GM12878 (cell line): ENCODE measurements at regions not wholly inside any gene's neighbourhood (a gene's known extent, or its start where the extent isn't known, plus 50 kb on each side); places are given as distances from the start of the nearest gene placed in this dataset.

Experiments
- ATAC-seq: fragments of 200-7000 bp; cut with Tn5 transposase; 3 replicates; pipeline ENCODE4 v1.9.1; 2020; ENCODE audit warnings: mild to moderate bottlenecking, moderate library complexity
- BruUV-seq: library from RNA; stranded (reverse); fragments of 400-500 nt; replicated peaks from 2 replicates; lab custom pipeline; 2021; lab: Mats Ljungman, UMichigan
- CTCF ChIA-PET: fragments of 300-600 bp; sonication (Branson Sonifier 250); formaldehyde crosslinking; extraction: SDS; loops from one replicate; lab custom pipeline; 2021; ENCODE audit warnings: inconsistent platforms; lab: Yijun Ruan, JAX
- POLR2A ChIA-PET: fragments of 350-600 bp; formaldehyde crosslinking; extraction: SDS; loops from one replicate; lab custom pipeline; 2021; ENCODE audit warnings: inconsistent platforms; lab: Charles Lee
- RAD21 ChIA-PET: fragments of 300-600 bp; sonication (Branson Sonifier 250); formaldehyde crosslinking; loops from one replicate; lab custom pipeline; 2023; ENCODE audit warnings: antibody characterized with exemption; ENCODE audit not compliant: unreplicated experiment; lab: Charles Lee
- SMC1A ChIA-PET: fragments of 300-600 bp; sonication (Branson Sonifier 250); formaldehyde crosslinking; loops from one replicate; lab custom pipeline; 2023; ENCODE audit not compliant: unreplicated experiment, uncharacterized antibody; lab: Charles Lee
- DNase-seq: peaks from one replicate; pipeline ENCODE4 v3.0.0-alpha.2; 2011; ENCODE audit warnings: low read depth, low spot score
- FAIRE-seq: peaks from 3 replicates; lab custom pipeline; 2011; peaks lifted over from hg19 to GRCh38; lab: Jason Lieb, UNC
- H2AFZ ChIP-seq: 2 replicates; pipeline ENCODE4 v1.6.0; 2011; ENCODE audit warnings: low read depth, low read length, control low read depth; ENCODE audit not compliant: control insufficient read depth
- H3K27ac ChIP-seq: 2 replicates; pipeline ENCODE4 v1.5.1; 2011; ENCODE audit warnings: control low read depth; ENCODE audit not compliant: control insufficient read depth, insufficient read depth
- H3K27me3 ChIP-seq, 2 experiments: replicated peaks in 1 of 2; 2 replicates each; pipeline versions ENCODE4 v1.6.0 to v1.6.1; 2011; ENCODE audit warnings: low read length in 1 of 2; ENCODE audit not compliant: control insufficient read depth in 2 of 2, insufficient read depth in 2 of 2
- H3K36me3 ChIP-seq, 2 experiments: 2 replicates each; pipeline ENCODE4 v1.5.1; 2011; ENCODE audit warnings: low read length in 1 of 2; ENCODE audit not compliant: control insufficient read depth in 2 of 2, insufficient read depth in 2 of 2
- H3K4me1 ChIP-seq: 2 replicates; pipeline ENCODE4 v1.6.1; 2011; ENCODE audit warnings: mild to moderate bottlenecking, low read length, moderate library complexity, mixed read lengths; ENCODE audit not compliant: control insufficient read depth, insufficient read depth
- H3K4me2 ChIP-seq: 2 replicates; pipeline ENCODE4 v1.6.0; 2011; ENCODE audit warnings: control low read depth; ENCODE audit not compliant: control insufficient read depth, insufficient read depth
- H3K4me3 ChIP-seq: fragments of 200-600 bp; sonication (generic); 2 replicates; pipeline ENCODE4 v1.5.1; 2016
- H3K79me2 ChIP-seq: 2 replicates; pipeline ENCODE4 v1.6.0; 2011; ENCODE audit warnings: low read length; ENCODE audit not compliant: control insufficient read depth, insufficient read depth
- H3K9ac ChIP-seq: 2 replicates; pipeline ENCODE4 v1.8.0; 2011; ENCODE audit warnings: low read length, control low read depth, mixed read lengths; ENCODE audit not compliant: control insufficient read depth, insufficient read depth
- H3K9me3 ChIP-seq: replicated peaks from 3 replicates; pipeline ENCODE4 v1.5.1; 2011; ENCODE audit warnings: mild to moderate bottlenecking, low read length; ENCODE audit not compliant: control insufficient read depth, insufficient read depth
- H4K20me1 ChIP-seq: 2 replicates; pipeline ENCODE4 v1.6.0; 2011; ENCODE audit not compliant: control insufficient read depth, insufficient read depth
- ASH2L ChIP-seq: fragments of 300-600, 200-600 bp; sonication (generic); IDR thresholded peaks from 2 replicates; pipeline ENCODE4 v1.6.1; 2017; ENCODE audit warnings: low read depth, mild to moderate bottlenecking, borderline replicate concordance
- BACH1 ChIP-seq: fragments of 450-650 bp; IDR thresholded peaks from 2 replicates; pipeline ENCODE4 v1.6.1; 2017; ENCODE audit warnings: mild to moderate bottlenecking, borderline replicate concordance
- BCLAF1 ChIP-seq: fragments of 450-650 bp; IDR thresholded peaks from 2 replicates; pipeline ENCODE4 v1.6.1; 2017; ENCODE audit warnings: antibody characterized with exemption, mild to moderate bottlenecking, moderate library complexity
- CBX5 ChIP-seq: sonication (generic); IDR thresholded peaks from 2 replicates; pipeline ENCODE4 v1.6.1; 2016; ENCODE audit warnings: low read depth, moderate library complexity, mild to moderate bottlenecking, inconsistent platforms
- JUNB ChIP-seq: IDR thresholded peaks from 2 replicates; pipeline ENCODE4 v1.6.1; 2016; ENCODE audit warnings: antibody characterized with exemption, mild to moderate bottlenecking
- NFXL1 ChIP-seq: fragments of 450-650 bp; IDR thresholded peaks from 2 replicates; pipeline ENCODE4 v1.6.1; 2017; ENCODE audit warnings: antibody characterized with exemption, mild to moderate bottlenecking, borderline replicate concordance
- PRDM15 ChIP-seq: fragments of 450-650 bp; formaldehyde crosslinking; IDR thresholded peaks from 2 replicates; pipeline ENCODE4 v1.4.0; 2020; ENCODE audit warnings: mild to moderate bottlenecking, moderate library complexity
- RAD51 ChIP-seq: fragments of 450-650 bp; IDR thresholded peaks from 2 replicates; pipeline ENCODE4 v1.6.1; 2016; ENCODE audit warnings: moderate library complexity, mild to moderate bottlenecking, inconsistent platforms
- RELB ChIP-seq: fragments of 450-650 bp; IDR thresholded peaks from 2 replicates; pipeline ENCODE4 v1.6.1; 2017; ENCODE audit warnings: low read depth, mild to moderate bottlenecking, moderate library complexity
- RUNX3 ChIP-seq: IDR thresholded peaks from 2 replicates; pipeline ENCODE4 v1.6.1; 2012; ENCODE audit warnings: low read length, inconsistent platforms
- SMAD1 ChIP-seq: fragments of 450-650 bp; IDR thresholded peaks from 2 replicates; pipeline ENCODE4 v1.6.1; 2018; ENCODE audit warnings: mild to moderate bottlenecking, low read depth; ENCODE audit not compliant: partially characterized antibody
- TARDBP ChIP-seq: IDR thresholded peaks from 2 replicates; pipeline ENCODE4 v1.6.1; 2016; ENCODE audit warnings: borderline replicate concordance
- TCF7 ChIP-seq: IDR thresholded peaks from 2 replicates; pipeline ENCODE4 v1.6.1; 2014; ENCODE audit warnings: antibody characterized with exemption, borderline replicate concordance
- WRNIP1 ChIP-seq: IDR thresholded peaks from 2 replicates; pipeline ENCODE4 v1.6.1; 2011; ENCODE audit warnings: low read depth, low read length, improper control_type of control experiment, borderline replicate concordance
- ZNF207 ChIP-seq: fragments of 450-650 bp; IDR thresholded peaks from 2 replicates; pipeline ENCODE4 v1.6.1; 2014; ENCODE audit warnings: antibody characterized with exemption, mild to moderate bottlenecking, borderline replicate concordance
- WGBS: methylation state at CpG from one replicate; pipeline ENCODE4 v1.1.6; 2016; ENCODE audit warnings: low lambda C conversion rate; ENCODE audit not compliant: insufficient replicate concordance, insufficient coverage; ENCODE audit errors: missing lambda C conversion rate; 5-methylcytosine and 5-hydroxymethylcytosine counted together
- in situ Hi-C: fragments of 300-500 bp; cut with MboI; formaldehyde crosslinking; loops from 9 replicates; pipeline ENCODE4 v1.14.3; 2018; ENCODE audit warnings: mixed read lengths
- intact Hi-C: fragments of 100-400 bp; cut with micrococcal nuclease; formaldehyde crosslinking; loops from one replicate; pipeline ENCODE4 v1.14.2; 2022; ENCODE audit not compliant: unreplicated experiment
- TF ChIP-seq, protein P1 (sequence below): IDR thresholded peaks from 2 replicates; pipeline ENCODE4 v1.6.1; 2011; ENCODE audit warnings: low read depth, mild to moderate bottlenecking, low read length, moderate library complexity, borderline replicate concordance; ENCODE audit errors: extremely low read depth

- Histone ChIP-seq H3K27me3 (no peaks in the 10 kb centered on the region), H3K4me1 (no peaks in the 10 kb centered on the region), H3K27ac (no peak overlapping the region), H3K4me2 (no peak overlapping the region), H2AFZ (no peak overlapping the region), H3K9ac (no peak overlapping the region), H3K9me3 (no peaks in the 10 kb centered on the region), H3K4me3 (no peak overlapping the region), H3K79me2 (no peaks in the 10 kb centered on the region), H3K36me3 (no peaks in the 10 kb centered on the region), H4K20me1 (no peaks in the 10 kb centered on the region)
- ChIA-PET CTCF (no interaction called here), POLR2A (no interaction called here), SMC1A (no interaction called here), RAD21 (no interaction called here)
- FAIRE-seq, result no peak
- ATAC-seq, result no peak
- no peak for DNase-seq
- intact Hi-C loops, result no loop called here
- WGBS, result 44% methylated on average over 29 of the region's 29 CpGs
- BruUV-seq, result no TSS peak
- in situ Hi-C loops, result no loop called here
- TF ChIP-seq SMAD1 (no peak), BACH1 (no peak), RAD51 (no peak), TCF7 (no peak), RUNX3 (no peak), JUNB (no peak), ASH2L (no peak), BCLAF1 (no peak), WRNIP1 (no peak), PRDM15 (CRISPR knock-in tag) (no peak), ZNF207 (no peak), RELB (no peak), TARDBP (no peak), NFXL1 (no peak), CBX5 (no peak)
- TF ChIP-seq, protein P1, sequence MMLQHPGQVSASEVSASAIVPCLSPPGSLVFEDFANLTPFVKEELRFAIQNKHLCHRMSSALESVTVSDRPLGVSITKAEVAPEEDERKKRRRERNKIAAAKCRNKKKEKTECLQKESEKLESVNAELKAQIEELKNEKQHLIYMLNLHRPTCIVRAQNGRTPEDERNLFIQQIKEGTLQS, result no peak
Observed at GRCh38 chr12:19783547-19784444, 344.5 kb downstream of the AEBP2 start.
